T-helper 2 cell treated with Interferon-gamma antibody and Interleukin-4, amounts not matched to agents 5 μg/mL and 100 μg/mL, for 36 hours (primary cell): ENCODE measurements at regions not wholly inside any gene's neighbourhood (a gene's known extent, or its start where the extent isn't known, plus 50 kb on each side); places are given as distances from the start of the nearest gene placed in this dataset.
"Not testable (repeated sequence)": the region's sequence is repeated elsewhere in the genome, so short reads cannot be mapped to it uniquely, and the experiment has no call there.

Source experiments
- DNase-seq: peaks from one replicate; pipeline ENCODE4 v3.0.0; 2021; ENCODE audit warnings: low spot score
- H3K27ac Mint-ChIP-seq: one replicate; pipeline ENCODE4 v1.8.0; 2021; ENCODE audit warnings: mild to moderate bottlenecking, mixed read lengths
- H3K27me3 Mint-ChIP-seq: one replicate; pipeline ENCODE4 v1.8.0; 2021; ENCODE audit warnings: low read depth, mixed read lengths
- H3K36me3 Mint-ChIP-seq: one replicate; pipeline ENCODE4 v1.8.0; 2021; ENCODE audit warnings: low read depth, mixed read lengths
- H3K4me1 Mint-ChIP-seq: one replicate; pipeline ENCODE4 v1.8.0; 2021; ENCODE audit warnings: low read depth, mixed read lengths
- H3K4me3 Mint-ChIP-seq: one replicate; pipeline ENCODE4 v1.8.0; 2022; ENCODE audit warnings: mild to moderate bottlenecking, moderate library complexity, mixed read lengths
- H3K9me3 Mint-ChIP-seq: one replicate; pipeline ENCODE4 v1.8.0; 2021; ENCODE audit warnings: mixed read lengths

DNA sequence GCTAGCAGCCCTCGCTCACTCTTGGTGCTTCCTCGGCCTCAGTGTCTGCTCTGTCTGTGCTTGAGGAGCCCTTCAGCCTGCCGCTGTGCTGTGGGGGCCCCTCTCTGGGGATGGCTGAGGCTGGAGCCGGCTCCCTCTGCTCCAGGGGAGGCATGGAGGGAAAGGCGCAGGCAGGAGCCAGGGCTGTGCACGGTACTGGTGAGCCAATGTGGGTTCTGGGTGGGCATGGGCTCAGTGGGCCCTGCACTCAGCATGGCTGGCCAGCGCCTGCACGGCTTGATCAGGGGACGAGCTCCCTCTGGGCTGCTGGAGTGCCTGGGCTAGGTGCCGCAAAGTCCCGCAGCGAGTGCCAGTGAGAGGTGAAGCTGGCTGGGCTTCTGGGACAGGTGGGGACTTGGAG is 260.0 kb downstream of the SI start:
- no peaks in the 10 kb centered on the region for H3K36me3 Mint-ChIP-seq
- H3K4me3 Mint-ChIP-seq: no peak overlapping the region
- H3K4me1 Mint-ChIP-seq: no peaks in the 10 kb centered on the region
- H3K27me3 Mint-ChIP-seq: no peaks in the 10 kb centered on the region
- DNase-seq: no peak
- peaks cover 23% of the 10 kb centered on the region for H3K9me3 Mint-ChIP-seq
- H3K27ac Mint-ChIP-seq: no peak overlapping the region

DNA sequence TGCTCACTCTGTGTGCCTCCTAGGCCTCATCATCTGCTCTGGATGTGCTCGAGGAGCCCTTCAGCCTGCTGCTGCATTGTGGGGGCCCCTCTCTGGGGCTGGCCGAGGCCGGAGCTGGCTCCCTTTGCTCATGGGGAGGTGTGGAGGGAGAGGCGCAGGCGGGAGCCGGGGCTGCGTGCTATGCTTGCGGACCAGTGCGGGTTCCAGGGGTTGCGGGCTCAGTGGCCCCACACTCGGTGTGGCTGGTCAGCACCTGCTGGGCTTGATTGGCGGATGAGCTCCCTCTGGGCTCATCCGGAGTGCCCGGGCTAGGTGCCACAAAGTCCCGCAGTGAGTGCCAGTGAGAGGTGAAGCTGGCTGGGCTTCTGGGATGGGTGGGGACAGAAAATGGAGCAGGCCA is 264.2 kb downstream of the SI start:
- Mint-ChIP-seq H3K36me3 (no peaks in the 10 kb centered on the region), H3K27ac (no peak overlapping the region), H3K4me1 (no peaks in the 10 kb centered on the region), H3K4me3 (no peak overlapping the region), H3K9me3 (peaks cover 15% of the 10 kb centered on the region), H3K27me3 (no peaks in the 10 kb centered on the region)
- DNase-seq: no peak

- Mint-ChIP-seq H3K9me3 (peaks cover 12% of the 10 kb centered on the region), H3K27me3 (no peaks in the 10 kb centered on the region), H3K4me3 (no peak overlapping the region), H3K36me3 (no peaks in the 10 kb centered on the region), H3K4me1 (no peaks in the 10 kb centered on the region), H3K27ac (no peak overlapping the region)
- no peak for DNase-seq
These were observed 266.3 kb downstream of the SI start for GRCh38 chr3:164812042-164812441.

DNA sequence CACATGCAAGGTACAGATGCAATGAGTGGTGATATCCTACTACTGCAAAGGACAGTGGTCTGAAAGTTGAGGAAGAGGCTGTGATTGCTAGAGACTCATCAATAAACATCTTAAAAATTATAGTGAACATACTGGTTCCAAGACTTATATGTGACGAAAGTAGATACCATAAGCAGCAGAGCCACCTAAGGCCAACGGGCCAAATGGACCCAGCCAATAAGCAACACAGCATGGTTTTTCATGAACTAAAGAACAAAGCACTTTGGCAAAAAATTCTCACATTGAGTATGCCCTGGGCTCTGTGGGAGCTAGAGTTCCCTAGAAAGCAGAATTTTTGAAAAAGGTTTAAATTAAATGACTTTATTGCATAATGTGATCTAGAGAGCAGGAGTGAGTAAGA is 272.1 kb downstream of the SI start:
- Mint-ChIP-seq H3K4me3 (no peak overlapping the region), H3K27me3 (no peaks in the 10 kb centered on the region), H3K36me3 (no peaks in the 10 kb centered on the region), H3K9me3 (peaks cover 12% of the 10 kb centered on the region), H3K27ac (no peak overlapping the region), H3K4me1 (no peaks in the 10 kb centered on the region)
- DNase-seq: no peak

- H3K4me1 Mint-ChIP-seq: no peaks in the 10 kb centered on the region
- DNase-seq: no peak
- no peaks in the 10 kb centered on the region for H3K27me3 Mint-ChIP-seq
- H3K27ac Mint-ChIP-seq: no peak overlapping the region
- no peak overlapping the region for H3K4me3 Mint-ChIP-seq
- no peaks in the 10 kb centered on the region for H3K36me3 Mint-ChIP-seq
- peaks cover 14% of the 10 kb centered on the region for H3K9me3 Mint-ChIP-seq
These were observed 284.2 kb downstream of the SI start for GRCh38 chr3:164794099-164794498.

DNA sequence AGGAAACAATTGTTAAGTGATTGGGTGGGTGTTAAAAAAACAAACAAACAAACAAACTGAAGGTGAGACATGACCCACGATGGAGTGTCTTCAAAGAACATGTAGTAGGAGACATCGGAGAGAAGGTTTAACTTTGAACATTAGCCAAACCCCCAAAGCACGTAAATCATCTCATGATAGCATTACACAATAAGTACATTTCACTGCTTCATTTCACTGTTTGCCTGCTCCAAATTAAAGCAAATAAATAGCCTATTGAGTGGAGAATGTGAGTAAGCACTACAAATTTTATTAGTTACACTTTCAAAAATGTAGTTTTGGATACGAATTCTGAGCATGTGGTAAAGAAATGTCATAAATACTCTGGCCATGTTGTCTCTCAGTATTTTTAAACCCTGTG is 287.0 kb downstream of the SI start:
- Mint-ChIP-seq H3K27ac (no peak overlapping the region), H3K4me3 (no peak overlapping the region), H3K9me3 (peaks cover 4% of the 10 kb centered on the region), H3K36me3 (no peaks in the 10 kb centered on the region), H3K27me3 (no peaks in the 10 kb centered on the region), H3K4me1 (no peaks in the 10 kb centered on the region)
- no peak for DNase-seq

DNA sequence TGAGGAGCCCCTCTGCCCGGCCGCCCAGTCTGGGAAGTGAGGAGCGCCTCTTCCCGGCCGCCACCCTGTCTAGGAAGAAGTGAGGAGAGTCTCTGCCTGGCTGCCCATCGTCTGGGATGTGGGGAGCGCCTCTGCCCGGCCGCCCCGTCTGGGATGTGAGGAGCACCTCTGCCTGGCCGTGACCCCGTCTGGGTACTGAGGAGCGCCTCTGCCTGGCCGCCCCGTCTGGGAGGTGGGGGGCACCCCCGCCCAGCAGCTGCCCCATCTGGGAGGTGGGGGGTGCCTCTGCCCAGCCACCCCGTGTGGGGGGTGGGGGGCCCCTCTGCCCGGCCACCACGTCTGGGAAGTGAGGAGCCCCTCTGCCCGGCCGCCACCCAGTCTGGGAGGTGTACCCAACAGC is 293.9 kb downstream of the SI start:
- H3K27ac Mint-ChIP-seq, H3K27me3 Mint-ChIP-seq, H3K36me3 Mint-ChIP-seq, H3K4me1 Mint-ChIP-seq, H3K4me3 Mint-ChIP-seq, H3K9me3 Mint-ChIP-seq, DNase-seq: not testable (repeated sequence)

- Mint-ChIP-seq H3K9me3 (peaks cover 9% of the 10 kb centered on the region), H3K36me3 (no peaks in the 10 kb centered on the region), H3K4me3 (no peak overlapping the region), H3K4me1 (no peaks in the 10 kb centered on the region), H3K27ac (no peak overlapping the region), H3K27me3 (no peaks in the 10 kb centered on the region)
- no peak for DNase-seq
These were observed 296.5 kb downstream of the SI start for GRCh38 chr3:164781755-164782154.

GRCh38 chr3:164779816-164780215 is 298.5 kb downstream of the SI start:
- H3K9me3 Mint-ChIP-seq: peaks cover 9% of the 10 kb centered on the region
- H3K27me3 Mint-ChIP-seq: no peaks in the 10 kb centered on the region
- H3K27ac Mint-ChIP-seq: no peak overlapping the region
- H3K36me3 Mint-ChIP-seq: no peaks in the 10 kb centered on the region
- no peaks in the 10 kb centered on the region for H3K4me1 Mint-ChIP-seq
- DNase-seq: no peak
- no peak overlapping the region for H3K4me3 Mint-ChIP-seq

DNA sequence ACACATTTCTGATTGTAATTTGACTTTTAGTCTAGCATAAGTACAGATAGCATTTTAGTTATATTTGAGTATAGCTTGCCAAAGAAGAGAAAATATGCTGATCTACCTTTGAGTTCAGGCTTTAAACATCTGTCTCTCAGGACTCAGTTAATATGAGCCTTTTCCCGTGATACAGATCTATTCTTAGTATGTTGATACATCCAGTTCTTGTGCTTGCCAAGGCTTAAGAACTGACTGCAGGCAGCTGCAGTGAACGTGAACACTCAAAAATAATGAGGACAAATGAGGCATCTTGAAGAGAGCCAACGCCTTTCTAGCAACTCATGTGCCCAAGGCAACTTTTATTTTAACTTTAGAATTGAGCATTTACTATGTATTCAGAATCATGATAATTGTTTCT is 325.5 kb downstream of the SI start:
- no peak overlapping the region for H3K27ac Mint-ChIP-seq
- no peak for DNase-seq
- no peaks in the 10 kb centered on the region for H3K27me3 Mint-ChIP-seq
- H3K36me3 Mint-ChIP-seq: no peaks in the 10 kb centered on the region
- peaks cover 10% of the 10 kb centered on the region for H3K9me3 Mint-ChIP-seq
- no peak overlapping the region for H3K4me3 Mint-ChIP-seq
- no peaks in the 10 kb centered on the region for H3K4me1 Mint-ChIP-seq

GRCh38 chr3:164748626-164749025 is 329.7 kb downstream of the SI start:
- no peak for DNase-seq
- no peaks in the 10 kb centered on the region for H3K4me1 Mint-ChIP-seq
- peaks cover 16% of the 10 kb centered on the region for H3K9me3 Mint-ChIP-seq
- no peaks in the 10 kb centered on the region for H3K27me3 Mint-ChIP-seq
- no peak overlapping the region for H3K4me3 Mint-ChIP-seq
- H3K36me3 Mint-ChIP-seq: no peaks in the 10 kb centered on the region
- no peak overlapping the region for H3K27ac Mint-ChIP-seq

DNA sequence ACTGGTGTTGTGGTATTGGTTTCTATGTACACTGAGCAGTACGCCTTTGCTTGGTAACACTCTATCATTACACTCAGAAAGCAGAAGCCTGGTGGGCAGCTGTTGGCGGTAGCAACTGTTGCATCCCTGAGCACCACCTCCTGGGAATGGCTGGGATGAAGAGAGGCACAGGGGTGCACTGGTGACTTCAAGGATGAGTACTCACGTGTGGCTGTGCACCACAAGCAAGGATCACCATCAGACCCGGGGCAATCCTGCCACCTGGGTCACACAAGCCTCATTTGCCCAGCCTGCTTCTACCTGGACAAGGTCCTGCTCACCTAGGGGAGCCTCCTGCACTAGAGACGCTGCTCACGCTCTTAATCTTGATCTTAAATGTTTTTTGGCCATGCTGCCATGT is 336.4 kb downstream of the SI start:
- no peak for DNase-seq
- H3K36me3 Mint-ChIP-seq: no peaks in the 10 kb centered on the region
- H3K9me3 Mint-ChIP-seq: peaks cover 30% of the 10 kb centered on the region
- no peaks in the 10 kb centered on the region for H3K27me3 Mint-ChIP-seq
- H3K4me3 Mint-ChIP-seq: no peak overlapping the region
- no peaks in the 10 kb centered on the region for H3K4me1 Mint-ChIP-seq
- no peak overlapping the region for H3K27ac Mint-ChIP-seq

DNA sequence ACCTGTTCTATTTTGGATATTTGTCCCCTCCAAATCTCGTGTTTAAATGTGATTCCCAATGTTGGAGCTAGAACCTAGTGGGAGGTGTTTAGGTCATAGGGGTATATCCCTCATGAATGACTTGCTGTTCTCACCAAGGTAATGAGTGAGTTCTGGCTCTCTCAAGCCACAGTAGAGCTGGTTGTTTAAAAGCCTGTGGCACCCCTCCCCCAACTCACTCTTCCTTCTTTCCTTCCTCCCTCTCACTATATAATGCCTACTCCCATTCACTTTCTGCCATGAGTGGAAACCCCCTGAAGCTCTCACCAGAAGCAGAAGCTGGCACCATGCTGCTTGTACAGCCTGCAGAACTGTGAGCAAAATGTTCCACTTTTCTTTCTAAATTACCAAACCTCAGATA is 341.1 kb downstream of the SI start:
- no peak for DNase-seq
- Mint-ChIP-seq H3K9me3 (peaks cover 21% of the 10 kb centered on the region), H3K27me3 (no peaks in the 10 kb centered on the region), H3K4me1 (no peaks in the 10 kb centered on the region), H3K4me3 (no peak overlapping the region), H3K27ac (no peak overlapping the region), H3K36me3 (no peaks in the 10 kb centered on the region)

DNA sequence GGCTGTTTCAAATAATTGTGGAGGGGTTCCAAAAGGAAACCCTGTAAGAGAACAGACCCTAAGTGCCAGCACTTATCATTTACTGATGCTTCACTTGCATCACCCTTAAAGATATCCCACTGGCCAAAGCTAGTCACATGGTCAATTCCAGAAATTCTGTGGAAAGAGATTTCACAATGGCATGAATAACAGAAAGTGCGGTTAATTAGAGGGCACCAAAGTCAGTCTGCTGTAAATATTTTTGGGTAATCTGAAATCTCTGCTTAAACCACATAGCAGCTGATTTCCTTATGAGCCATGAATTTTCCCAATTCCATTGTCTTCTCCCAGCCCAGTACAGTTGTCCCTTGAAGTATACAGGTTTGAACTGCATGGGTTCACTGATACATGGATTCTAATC is 346.1 kb downstream of the SI start:
- no peaks in the 10 kb centered on the region for H3K4me1 Mint-ChIP-seq
- no peaks in the 10 kb centered on the region for H3K36me3 Mint-ChIP-seq
- no peak overlapping the region for H3K4me3 Mint-ChIP-seq
- no peak overlapping the region for H3K27ac Mint-ChIP-seq
- H3K9me3 Mint-ChIP-seq: no peaks in the 10 kb centered on the region
- no peak for DNase-seq
- no peaks in the 10 kb centered on the region for H3K27me3 Mint-ChIP-seq

DNA sequence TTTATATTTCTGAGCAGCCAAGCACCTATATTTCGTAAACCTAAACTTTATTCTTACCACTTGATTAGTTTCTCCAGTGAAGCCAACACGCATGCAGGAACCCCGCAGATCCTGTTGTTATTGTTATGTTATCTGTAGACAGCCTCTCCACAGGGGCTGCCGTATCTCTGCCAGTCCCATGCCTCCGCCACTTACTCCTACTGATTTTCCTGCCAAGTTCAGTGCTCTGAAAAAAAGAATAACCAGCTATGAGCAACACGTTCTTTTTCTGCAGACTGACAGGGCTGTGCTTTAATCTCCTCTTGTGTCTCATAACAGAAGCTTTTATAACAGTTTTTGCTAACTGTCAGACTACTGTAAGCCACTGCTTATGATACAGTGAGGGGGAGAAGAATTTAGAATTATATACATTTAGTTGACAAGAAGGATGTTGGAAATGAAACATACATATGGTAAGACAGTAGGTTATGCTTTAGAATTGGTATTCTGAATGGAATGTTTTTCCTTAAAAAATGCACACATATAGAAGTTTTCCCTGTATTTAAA is 347.4 kb downstream of the SI start:
- Mint-ChIP-seq H3K27ac (no peak overlapping the region), H3K27me3 (no peaks in the 10 kb centered on the region), H3K36me3 (no peaks in the 10 kb centered on the region), H3K4me3 (no peak overlapping the region), H3K9me3 (peaks cover 5% of the 10 kb centered on the region), H3K4me1 (no peaks in the 10 kb centered on the region)
- no peak for DNase-seq
